Large intestine (tissue), 3 donors: ENCODE measurements at regions not wholly inside any gene's neighbourhood (a gene's known extent, or its start where the extent isn't known, plus 50 kb on each side); places are given as distances from the start of the nearest gene placed in this dataset.
A peak's percentile ranks its signal among the peaks of the same experiment; 100 is the strongest.

ENCODE experiments used
- DNase-seq, 2 donors: peaks; one replicate each; pipeline versions ENCODE4 v3.0.0 to v3.0.0-alpha.2; 2013
- H3K27ac ChIP-seq: one replicate; pipeline ENCODE4 v1.5.1; 2013; ENCODE audit warnings: low read length
- H3K27me3 ChIP-seq: 2 replicates; pipeline ENCODE4 v1.6.1; 2013; ENCODE audit warnings: low read length; ENCODE audit not compliant: control insufficient read depth, insufficient read depth
- H3K36me3 ChIP-seq: 2 replicates; pipeline ENCODE4 v1.6.1; 2013; ENCODE audit warnings: low read length; ENCODE audit not compliant: control insufficient read depth, insufficient read depth
- H3K4me1 ChIP-seq: one replicate; pipeline ENCODE4 v1.6.1; 2013; ENCODE audit warnings: low read length; ENCODE audit not compliant: control insufficient read depth, insufficient read depth
- H3K4me3 ChIP-seq: one replicate; pipeline ENCODE4 v1.5.1; 2013; ENCODE audit warnings: low read length
- H3K9me3 ChIP-seq: one replicate; pipeline ENCODE4 v1.6.1; 2013; ENCODE audit warnings: mild to moderate bottlenecking, low read depth, low read length, moderate library complexity; ENCODE audit not compliant: control insufficient read depth
- WGBS: methylation state at CpG from one replicate; pipeline ENCODE4 v1.1.5; 2013; ENCODE audit warnings: low lambda C conversion rate; ENCODE audit not compliant: insufficient coverage; 5-methylcytosine and 5-hydroxymethylcytosine counted together

DNA sequence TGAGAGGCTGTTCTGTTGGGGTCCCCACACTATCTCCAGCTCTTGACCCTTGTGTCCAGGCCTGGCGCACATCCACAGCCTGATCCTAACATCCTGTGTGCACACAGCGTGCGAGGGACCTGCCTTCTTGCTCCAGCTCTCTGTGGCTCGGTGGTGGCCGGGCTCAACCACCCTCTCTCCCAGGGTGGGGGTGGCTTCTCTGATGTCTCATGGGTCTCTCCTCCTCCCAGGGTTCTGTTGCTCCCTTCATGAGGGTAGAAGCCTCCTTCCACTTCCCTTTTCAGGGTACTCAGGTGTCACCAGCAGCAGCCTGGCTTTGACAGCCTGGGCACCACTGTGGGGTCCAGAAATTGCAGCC lies 196.9 kb upstream of the RAB6C start:
- Histone ChIP-seq H3K27ac (no peak overlapping the region), H3K36me3 (no peaks in the 10 kb centered on the region), H3K4me1 (no peaks in the 10 kb centered on the region), H3K4me3 (no peak overlapping the region), H3K27me3 (peaks cover 5% of the 10 kb centered on the region), H3K9me3 (no peaks in the 10 kb centered on the region)
- WGBS = no CpG with 5 or more reads among the region's 5 CpGs
- no peak for DNase-seq

DNA sequence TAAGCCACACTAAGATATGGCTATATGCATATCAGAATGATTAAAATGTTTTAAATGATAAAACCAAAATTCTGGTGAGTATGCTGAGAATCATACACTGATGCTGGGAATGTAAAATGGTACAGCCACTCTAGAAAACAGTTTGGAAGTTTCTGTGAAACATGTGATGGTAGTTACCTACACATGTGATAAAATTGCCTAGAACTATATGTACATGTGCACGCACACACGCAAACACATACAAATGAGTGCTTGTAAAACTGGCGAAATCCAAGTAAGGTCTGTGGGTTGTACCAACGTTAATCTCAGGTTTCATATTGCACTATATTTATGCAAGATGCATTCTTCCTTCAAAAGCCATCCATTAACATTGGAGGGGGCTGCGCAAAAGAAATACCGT lies 195.0 kb upstream of the RAB6C start:
- H3K4me3 ChIP-seq = no peak overlapping the region
- DNase-seq = no peak
- WGBS = 100% methylated on average over 1 of the region's 6 CpGs
- H3K36me3 ChIP-seq = no peaks in the 10 kb centered on the region
- H3K27me3 ChIP-seq = peaks cover 5% of the 10 kb centered on the region
- no peaks in the 10 kb centered on the region for H3K9me3 ChIP-seq
- H3K4me1 ChIP-seq = no peaks in the 10 kb centered on the region
- no peak overlapping the region for H3K27ac ChIP-seq

DNA sequence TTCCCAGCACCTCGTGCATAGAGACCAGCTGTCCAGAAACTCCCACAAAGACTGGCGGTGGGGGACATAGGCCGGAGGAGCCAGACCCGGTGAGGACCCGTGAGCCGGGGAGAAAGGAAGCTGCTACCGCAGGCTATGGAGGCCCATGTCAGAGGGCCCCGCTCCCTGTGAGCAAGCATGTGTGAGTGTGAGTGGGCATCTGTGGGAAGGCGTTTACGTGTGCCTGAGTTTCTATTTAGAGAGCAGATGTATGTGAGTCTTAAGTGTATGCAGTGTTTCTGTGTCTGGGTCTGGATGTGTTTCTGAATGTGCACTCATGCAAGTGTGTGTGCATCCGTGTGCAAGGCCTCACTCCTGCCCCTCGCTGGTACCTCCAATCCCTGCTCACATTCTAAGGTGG lies 187.8 kb upstream of the RAB6C start:
- Histone ChIP-seq H3K27me3 (no peaks in the 10 kb centered on the region), H3K4me1 (no peaks in the 10 kb centered on the region), H3K4me3 (no peak overlapping the region), H3K27ac (no peak overlapping the region), H3K36me3 (no peaks in the 10 kb centered on the region), H3K9me3 (no peaks in the 10 kb centered on the region)
- no peak for DNase-seq
- no CpG with 5 or more reads among the region's 12 CpGs for WGBS

DNA sequence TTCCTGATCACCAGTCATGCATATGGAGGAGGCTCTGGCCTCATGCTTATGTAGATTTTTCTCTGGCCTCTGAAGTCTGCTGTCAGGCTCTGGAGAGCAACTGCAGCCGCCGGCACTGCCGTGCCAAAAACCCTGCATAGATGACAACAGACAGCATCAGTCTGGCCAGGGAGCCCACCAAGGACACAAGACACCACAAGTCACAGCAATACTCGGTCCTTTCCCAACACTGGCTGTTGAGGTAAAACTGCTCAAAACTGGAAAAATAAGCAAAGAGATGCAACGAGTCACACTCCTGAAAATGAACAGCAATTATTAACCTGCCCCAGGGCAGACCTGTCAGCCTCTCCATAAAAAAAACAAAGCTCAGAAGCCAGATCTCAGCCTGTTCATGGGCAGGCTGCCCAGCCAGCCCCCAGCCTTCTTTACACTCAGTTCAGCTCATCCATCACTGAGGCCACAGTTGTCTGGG lies 186.0 kb upstream of the RAB6C start:
- no peaks in the 10 kb centered on the region for H3K36me3 ChIP-seq
- no CpG with 5 or more reads among the region's 5 CpGs for WGBS
- no peak for DNase-seq

DNA sequence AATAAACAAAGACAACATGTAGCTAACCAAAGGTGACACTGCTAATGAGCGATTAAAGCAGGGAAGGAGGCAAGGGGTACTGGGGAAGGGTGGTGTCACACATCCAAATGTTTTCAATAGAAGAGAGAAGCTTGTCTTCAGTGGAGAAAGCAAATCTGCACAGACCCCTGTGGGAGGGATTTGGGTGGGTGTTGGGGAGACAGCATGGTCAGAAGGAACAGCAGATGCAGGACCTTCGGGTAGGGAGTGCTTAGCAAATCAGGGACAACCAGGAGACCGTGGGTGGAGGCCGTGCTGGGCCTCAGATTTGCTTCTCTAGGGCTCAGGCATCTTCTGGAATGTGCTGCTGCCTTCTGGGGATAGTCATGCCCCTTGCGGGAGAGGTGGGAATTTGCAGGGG lies 185.3 kb upstream of the RAB6C start:
- no peak overlapping the region for H3K27ac ChIP-seq
- H3K9me3 ChIP-seq = no peaks in the 10 kb centered on the region
- H3K36me3 ChIP-seq = no peaks in the 10 kb centered on the region
- no peak for DNase-seq
- H3K4me1 ChIP-seq = no peaks in the 10 kb centered on the region
- no peak overlapping the region for H3K4me3 ChIP-seq
- no peaks in the 10 kb centered on the region for H3K27me3 ChIP-seq
- WGBS = no CpG with 5 or more reads among the region's 5 CpGs

More for the DNA sequence above, 186.0 kb upstream of the RAB6C start:
- H3K9me3 ChIP-seq = no peaks in the 10 kb centered on the region
- no peak overlapping the region for H3K27ac ChIP-seq
- H3K4me1 ChIP-seq = no peaks in the 10 kb centered on the region
- H3K27me3 ChIP-seq = no peaks in the 10 kb centered on the region
- H3K4me3 ChIP-seq = no peak overlapping the region

DNA sequence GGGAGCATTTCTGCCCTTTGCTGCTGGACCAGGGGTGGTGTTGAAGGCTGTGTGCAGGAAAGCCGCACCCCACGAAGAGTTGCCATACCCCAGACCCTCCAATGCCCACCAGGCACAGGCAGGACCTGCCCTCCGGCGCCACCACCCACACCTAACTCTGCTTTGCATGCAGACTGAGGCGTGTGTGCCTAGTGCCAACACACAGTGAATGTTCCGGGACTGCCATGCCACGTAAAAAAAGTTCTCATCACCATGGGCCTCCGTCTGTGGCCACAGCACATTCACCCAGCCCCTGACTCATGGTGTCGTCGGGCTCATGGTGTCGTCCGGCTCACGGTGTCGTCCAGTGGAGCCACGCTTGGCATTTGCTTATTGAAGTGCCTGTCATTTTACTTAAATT lies 184.9 kb upstream of the RAB6C start:
- no peak for DNase-seq
- no peaks in the 10 kb centered on the region for H3K9me3 ChIP-seq
- no peaks in the 10 kb centered on the region for H3K27me3 ChIP-seq
- no CpG with 5 or more reads among the region's 15 CpGs for WGBS
- no peaks in the 10 kb centered on the region for H3K4me1 ChIP-seq
- H3K4me3 ChIP-seq = no peak overlapping the region
- no peaks in the 10 kb centered on the region for H3K36me3 ChIP-seq
- no peak overlapping the region for H3K27ac ChIP-seq

DNA sequence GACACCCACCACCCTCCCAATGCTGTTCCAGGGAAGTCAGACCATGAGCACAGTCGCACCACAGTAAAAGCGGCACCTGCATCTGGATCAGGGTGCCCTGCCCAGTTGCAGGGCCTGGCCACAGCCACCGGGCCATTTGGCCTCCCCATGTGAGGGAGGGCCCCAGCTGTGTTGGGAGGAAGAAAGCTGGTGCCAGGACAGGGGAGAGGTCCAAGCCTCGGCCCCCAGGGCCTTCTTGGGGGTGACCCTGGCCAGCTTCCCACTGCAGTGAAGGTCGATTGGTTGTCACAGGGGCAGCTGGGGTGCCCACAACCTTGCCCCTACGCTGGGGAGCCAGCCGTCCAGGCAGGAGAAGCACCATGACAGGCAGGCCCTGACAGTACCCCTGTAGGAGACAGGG lies 183.2 kb upstream of the RAB6C start:
- H3K27me3 ChIP-seq = no peaks in the 10 kb centered on the region
- DNase-seq = no peak
- H3K9me3 ChIP-seq = no peaks in the 10 kb centered on the region
- WGBS = no CpG with 5 or more reads among the region's 7 CpGs
- H3K4me1 ChIP-seq = no peaks in the 10 kb centered on the region
- no peak overlapping the region for H3K27ac ChIP-seq
- H3K36me3 ChIP-seq = no peaks in the 10 kb centered on the region
- no peak overlapping the region for H3K4me3 ChIP-seq

DNA sequence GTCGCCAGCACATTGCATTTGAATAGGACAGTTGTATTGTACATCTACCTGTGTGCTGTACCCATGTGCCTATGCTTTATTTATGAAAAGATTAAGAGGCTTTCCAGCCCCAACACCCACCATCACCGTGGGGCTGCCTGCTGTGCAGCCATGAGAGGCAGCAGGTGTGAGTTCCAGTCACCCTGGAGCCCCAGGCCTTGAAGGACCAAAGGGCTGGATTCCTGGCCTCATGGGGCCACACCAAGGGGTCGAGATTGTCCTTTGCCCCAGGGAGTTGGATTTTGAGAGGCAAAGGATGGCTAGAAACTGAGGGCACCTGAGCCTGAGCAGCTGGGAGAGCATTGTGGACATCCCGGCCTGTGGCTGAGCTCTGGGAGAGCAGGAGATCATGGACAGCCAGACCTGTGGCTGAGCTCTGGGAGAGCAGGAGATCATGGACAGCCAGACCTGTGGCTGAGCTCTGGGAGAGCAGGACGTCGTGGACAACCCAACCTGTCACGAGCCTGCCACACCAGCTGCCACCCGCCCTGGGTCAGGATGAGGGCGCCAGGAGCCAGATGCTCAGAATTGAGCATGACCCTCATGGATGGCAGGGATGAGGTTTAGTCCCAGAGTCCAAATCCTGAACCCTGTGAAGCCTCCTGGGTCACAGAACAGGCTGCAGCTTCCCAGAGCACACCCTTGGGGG lies 182.5 kb upstream of the RAB6C start:
- H3K27me3 ChIP-seq = no peaks in the 10 kb centered on the region
- no peak overlapping the region for H3K27ac ChIP-seq
- peak in 1 of 2 donors; percentile 35 for DNase-seq
- H3K9me3 ChIP-seq = no peaks in the 10 kb centered on the region
- no CpG with 5 or more reads among the region's 9 CpGs for whole genome bisulfite sequencing
- H3K36me3 ChIP-seq = no peaks in the 10 kb centered on the region
- H3K4me3 ChIP-seq = no peak overlapping the region
- H3K4me1 ChIP-seq = no peaks in the 10 kb centered on the region

DNA sequence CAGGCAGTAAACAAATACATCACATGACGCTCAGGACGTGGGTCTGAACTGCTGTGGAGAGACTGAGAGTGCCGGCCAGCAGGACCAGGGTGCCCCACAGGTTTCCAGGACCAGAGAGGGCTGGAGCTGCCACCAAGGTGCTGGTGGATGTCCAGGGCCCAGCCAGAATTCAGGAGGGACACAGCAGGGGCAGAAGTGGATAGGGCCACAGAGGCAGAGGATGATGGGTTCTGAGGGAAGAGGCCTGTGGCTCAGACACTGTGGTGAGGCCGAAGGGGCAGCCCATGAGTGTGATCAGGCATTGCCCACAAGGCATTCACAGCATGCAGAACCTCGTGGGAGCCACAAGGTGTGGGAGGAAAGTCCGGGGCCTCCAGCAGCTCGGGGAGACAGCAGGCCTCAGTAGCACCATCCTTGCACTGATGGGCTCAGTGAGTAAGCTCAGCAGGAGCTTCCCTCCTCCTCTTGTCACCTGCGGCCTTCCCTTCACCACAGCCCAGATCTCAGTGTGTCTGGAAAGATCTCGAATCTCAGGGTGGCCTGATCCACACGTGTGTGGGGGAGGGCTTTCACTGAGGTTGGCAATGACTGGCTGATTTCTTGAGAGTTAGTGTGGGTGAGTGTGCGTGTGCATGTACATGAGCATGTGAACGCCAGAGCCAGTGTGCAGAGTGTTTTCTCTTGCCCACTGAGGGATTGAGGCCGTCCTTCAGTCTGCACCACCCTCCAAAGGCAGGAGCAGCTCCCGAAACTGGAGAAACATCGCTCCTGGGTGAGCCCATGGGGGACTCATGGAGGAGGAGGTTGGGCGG lies 181.8 kb upstream of the RAB6C start:
- no peak for DNase-seq
- H3K27ac ChIP-seq = no peak overlapping the region
- no peaks in the 10 kb centered on the region for H3K36me3 ChIP-seq
- WGBS = no CpG with 5 or more reads among the region's 16 CpGs
- no peaks in the 10 kb centered on the region for H3K27me3 ChIP-seq
- no peaks in the 10 kb centered on the region for H3K9me3 ChIP-seq
- no peaks in the 10 kb centered on the region for H3K4me1 ChIP-seq
- no peak overlapping the region for H3K4me3 ChIP-seq

DNA sequence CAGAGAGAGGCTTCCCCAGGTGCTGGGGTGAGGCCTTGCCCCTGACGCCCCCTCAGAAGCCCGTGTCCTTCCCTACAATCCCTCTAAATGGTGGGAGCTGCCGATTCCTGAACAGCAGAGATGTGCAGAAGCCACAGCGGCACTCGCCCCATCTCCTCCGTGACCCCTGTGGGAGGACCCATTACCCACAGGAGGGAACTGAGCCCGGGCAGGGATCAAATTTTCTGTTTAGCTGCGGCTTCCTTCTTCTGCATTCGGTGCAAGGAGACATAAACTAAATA lies 181.2 kb upstream of the RAB6C start:
- no peak for DNase-seq
- no peaks in the 10 kb centered on the region for H3K36me3 ChIP-seq
- H3K27ac ChIP-seq = no peak overlapping the region
- no peaks in the 10 kb centered on the region for H3K4me1 ChIP-seq
- 100% methylated on average over 1 of the region's 9 CpGs for WGBS
- no peaks in the 10 kb centered on the region for H3K9me3 ChIP-seq
- H3K27me3 ChIP-seq = no peaks in the 10 kb centered on the region
- H3K4me3 ChIP-seq = no peak overlapping the region

DNA sequence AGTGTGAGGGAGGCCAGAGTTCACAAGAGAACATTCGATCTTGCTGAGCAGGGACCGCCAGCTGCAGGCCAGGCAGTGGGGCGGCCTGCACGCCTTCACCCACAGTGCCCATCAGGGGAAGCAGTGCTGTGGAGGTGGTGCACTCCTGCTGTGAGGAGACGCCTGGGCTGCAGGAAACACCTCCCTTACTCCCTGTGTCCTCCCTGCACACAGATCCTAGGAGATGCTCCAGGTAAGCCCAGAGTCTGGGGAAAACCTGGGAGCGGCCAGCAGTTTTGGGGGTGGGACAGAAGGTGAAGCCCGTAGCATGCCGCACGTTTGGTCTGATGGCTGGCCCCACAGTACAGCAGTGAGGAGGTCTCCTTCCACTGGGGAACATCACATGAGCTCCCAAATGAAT lies 180.8 kb upstream of the RAB6C start:
- no peak overlapping the region for H3K27ac ChIP-seq
- no peaks in the 10 kb centered on the region for H3K9me3 ChIP-seq
- H3K4me3 ChIP-seq = no peak overlapping the region
- WGBS = no CpG with 5 or more reads among the region's 9 CpGs
- no peaks in the 10 kb centered on the region for H3K4me1 ChIP-seq
- H3K36me3 ChIP-seq = no peaks in the 10 kb centered on the region
- H3K27me3 ChIP-seq = no peaks in the 10 kb centered on the region
- DNase-seq = no peak
